ENCODE measurements at regions not wholly inside any gene's neighbourhood (a gene's known extent, or its start where the extent isn't known, plus 50 kb on each side); places are given as distances from the start of the nearest gene placed in this dataset.
"Not testable (repeated sequence)": the region's sequence is repeated elsewhere in the genome, so short reads cannot be mapped to it uniquely, and the experiment has no call there.

- H2BK120ac ChIP-seq (replicated peaks; ENCODE audit: low read depth, low read length); H4K20me1 ChIP-seq (replicated peaks in 1 of 2; ENCODE audit: control insufficient read depth in 1 of 2, insufficient read depth in 2 of 2, low read length in 2 of 2); H3K4me3 ChIP-seq (ENCODE audit: extremely low read depth in 1 of 4, insufficient read depth in 2 of 4, low read depth in 3 of 4, low read length in 4 of 4); H3K36me3 ChIP-seq (ENCODE audit: control insufficient read depth in 2 of 4, insufficient read depth in 4 of 4, low read length in 3 of 4); H3K4me2 ChIP-seq (ENCODE audit: insufficient read depth in 1 of 2, low read depth in 2 of 2, low read length in 2 of 2); H3K14ac ChIP-seq (ENCODE audit: insufficient read length); H3K23me2 ChIP-seq (ENCODE audit: low read depth, low read length); H3K9ac ChIP-seq (replicated peaks in 1 of 4; ENCODE audit: extremely low read depth in 1 of 4, low read depth in 3 of 4, low read length in 3 of 4); H2BK20ac ChIP-seq (ENCODE audit: low read length); H3K79me1 ChIP-seq (ENCODE audit: low read depth, low read length); POLR2A ChIA-PET (ENCODE audit: partially characterized antibody); H3K4me1 ChIP-seq (replicated peaks in 1 of 4; ENCODE audit: control insufficient read depth in 3 of 4, insufficient read depth in 4 of 4, low read length in 3 of 4); H4K8ac ChIP-seq (ENCODE audit: extremely low read depth, insufficient read depth, low read length); H2BK12ac ChIP-seq (ENCODE audit: low read depth, low read length); H2BK15ac ChIP-seq (ENCODE audit: low read length); H3K27ac ChIP-seq (ENCODE audit: low read depth, low read length); CTCF ChIA-PET (ENCODE audit: partially characterized antibody); H2AK5ac ChIP-seq (ENCODE audit: low read depth, low read length); H3K23ac ChIP-seq (ENCODE audit: insufficient read length); H3K9me3 ChIP-seq (ENCODE audit: insufficient read depth in 2 of 2, low read depth in 1 of 2, low read length in 1 of 2); H3K56ac ChIP-seq (replicated peaks; ENCODE audit: insufficient read length, low read depth, low read length); H2BK5ac ChIP-seq (ENCODE audit: low read depth, low read length); H3K79me2 ChIP-seq (ENCODE audit: control insufficient read depth in 1 of 2, insufficient read depth in 2 of 2, low read length in 2 of 2); H3K18ac ChIP-seq (ENCODE audit: extremely low read depth, low read length); H4K5ac ChIP-seq (ENCODE audit: insufficient read length, low read depth, low read length); H4K91ac ChIP-seq (replicated peaks; ENCODE audit: insufficient read length, low read length); H3K4ac ChIP-seq (replicated peaks; ENCODE audit: insufficient read length, low read depth, low read length); H3K27me3 ChIP-seq (replicated peaks in 1 of 4; ENCODE audit: control insufficient read depth in 3 of 4, extremely low read depth in 1 of 4, insufficient read depth in 3 of 4, low read length in 3 of 4); H2AFZ ChIP-seq (ENCODE audit: low read length); DNase-seq (ENCODE audit: low read depth in 1 of 2, low spot score in 2 of 2): not testable (repeated sequence)
- FAIRE-seq: peak; percentile 93
- WGBS, 2 experiments (ENCODE audit: extremely low coverage in 1 of 2, insufficient coverage in 1 of 2, insufficient read length in 1 of 2, insufficient replicate concordance in 2 of 2, low coverage in 1 of 2, low lambda C conversion rate in 2 of 2, missing lambda C conversion rate in 1 of 2): 0% methylated on average over 1 of the region's 4 CpGs; no CpG with 5 or more reads in 1 of the 2 experiments
- TF ChIP-seq TEAD4 (IDR thresholded peaks at IDR 0.05; ENCODE audit: low read depth, low read length): 0 out of 2 replicates have a peak, but pooled peaks have one; percentile 26
- TF ChIP-seq TCF12 (IDR thresholded peaks at IDR 0.05; ENCODE audit: low read depth, low read length): 0 out of 2 replicates have a peak, but pooled peaks have one; percentile 30
Measured at GRCh38 chrX:92110410-92110911, 331.3 kb downstream of the PCDH11X start.

GRCh38 chrX:92117701-92118100 is 338.5 kb downstream of the PCDH11X start:
- H3K9me3 ChIP-seq (ENCODE audit: insufficient read depth in 2 of 2, low read depth in 1 of 2, low read length in 1 of 2); H2BK120ac ChIP-seq (replicated peaks; ENCODE audit: low read depth, low read length); H3K27me3 ChIP-seq (replicated peaks in 1 of 4; ENCODE audit: control insufficient read depth in 3 of 4, extremely low read depth in 1 of 4, insufficient read depth in 3 of 4, low read length in 3 of 4); H3K56ac ChIP-seq (replicated peaks; ENCODE audit: insufficient read length, low read depth, low read length); H3K79me1 ChIP-seq (ENCODE audit: low read depth, low read length); H2AFZ ChIP-seq (ENCODE audit: low read length); H3K4me1 ChIP-seq (replicated peaks in 1 of 4; ENCODE audit: control insufficient read depth in 3 of 4, insufficient read depth in 4 of 4, low read length in 3 of 4); H2AK5ac ChIP-seq (ENCODE audit: low read depth, low read length); H2BK12ac ChIP-seq (ENCODE audit: low read depth, low read length); H3K4ac ChIP-seq (replicated peaks; ENCODE audit: insufficient read length, low read depth, low read length); H4K20me1 ChIP-seq (replicated peaks in 1 of 2; ENCODE audit: control insufficient read depth in 1 of 2, insufficient read depth in 2 of 2, low read length in 2 of 2); H3K4me2 ChIP-seq (ENCODE audit: insufficient read depth in 1 of 2, low read depth in 2 of 2, low read length in 2 of 2); H2BK20ac ChIP-seq (ENCODE audit: low read length); H3K18ac ChIP-seq (ENCODE audit: extremely low read depth, low read length); H3K9ac ChIP-seq (replicated peaks in 1 of 4; ENCODE audit: extremely low read depth in 1 of 4, low read depth in 3 of 4, low read length in 3 of 4); FAIRE-seq; DNase-seq (ENCODE audit: low read depth in 1 of 2, low spot score in 2 of 2); H3K23ac ChIP-seq (ENCODE audit: insufficient read length); H3K36me3 ChIP-seq (ENCODE audit: control insufficient read depth in 2 of 4, insufficient read depth in 4 of 4, low read length in 3 of 4); H4K8ac ChIP-seq (ENCODE audit: extremely low read depth, insufficient read depth, low read length); POLR2A ChIA-PET (ENCODE audit: partially characterized antibody); H3K79me2 ChIP-seq (ENCODE audit: control insufficient read depth in 1 of 2, insufficient read depth in 2 of 2, low read length in 2 of 2); H3K4me3 ChIP-seq (ENCODE audit: extremely low read depth in 1 of 4, insufficient read depth in 2 of 4, low read depth in 3 of 4, low read length in 4 of 4); H3K14ac ChIP-seq (ENCODE audit: insufficient read length); H2BK5ac ChIP-seq (ENCODE audit: low read depth, low read length); H3K27ac ChIP-seq (ENCODE audit: low read depth, low read length); H2BK15ac ChIP-seq (ENCODE audit: low read length); H4K91ac ChIP-seq (replicated peaks; ENCODE audit: insufficient read length, low read length); H3K23me2 ChIP-seq (ENCODE audit: low read depth, low read length); H4K5ac ChIP-seq (ENCODE audit: insufficient read length, low read depth, low read length); CTCF ChIA-PET (ENCODE audit: partially characterized antibody): not testable (repeated sequence)
- 76% methylated on average over 3 of the region's 3 CpGs; no CpG with 5 or more reads in 1 of the 2 experiments for WGBS, 2 experiments (ENCODE audit: extremely low coverage in 1 of 2, insufficient coverage in 1 of 2, insufficient read length in 1 of 2, insufficient replicate concordance in 2 of 2, low coverage in 1 of 2, low lambda C conversion rate in 2 of 2, missing lambda C conversion rate in 1 of 2)

Measured in H1 (cell line).